Fibroblast of lung (primary cell): ENCODE measurements at regions not wholly inside any gene's neighbourhood (a gene's known extent, or its start where the extent isn't known, plus 50 kb on each side); places are given as distances from the start of the nearest gene placed in this dataset.

ENCODE experiments used
- DNase-seq, 2 donors: peaks; one replicate each; pipeline versions ENCODE4 v3.0.0 to v3.0.0-alpha.2; 2010; ENCODE audit warnings: low read depth in 2 of 2
- H2AFZ ChIP-seq: 2 replicates; pipeline ENCODE4 v1.5.1; 2012; ENCODE audit warnings: low read length, control low read depth, inconsistent platforms
- H3K27ac ChIP-seq: 2 replicates; pipeline ENCODE4 v1.5.1; 2011; ENCODE audit warnings: low read length, control low read depth; ENCODE audit not compliant: insufficient read depth
- H3K27me3 ChIP-seq: 2 replicates; pipeline ENCODE4 v1.5.1; 2011; ENCODE audit warnings: mild to moderate bottlenecking, low read length; ENCODE audit not compliant: control insufficient read depth, insufficient read depth
- H3K36me3 ChIP-seq: 2 replicates; pipeline ENCODE4 v1.5.1; 2011; ENCODE audit warnings: low read length; ENCODE audit not compliant: control insufficient read depth, insufficient read depth
- H3K4me1 ChIP-seq: 2 replicates; pipeline ENCODE4 v1.5.1; 2011; ENCODE audit warnings: low read length; ENCODE audit not compliant: control insufficient read depth, insufficient read depth; ENCODE audit errors: extremely low read depth
- H3K4me2 ChIP-seq: 2 replicates; pipeline ENCODE4 v1.5.1; 2011; ENCODE audit warnings: low read length, control low read depth; ENCODE audit not compliant: insufficient read depth; ENCODE audit errors: extremely low read depth
- H3K4me3 ChIP-seq, 4 experiments: fragments of 200-600 bp in 1 of 4; sonication (generic) in 1 of 4; replicated peaks in 1 of 4; 2 replicates each; pipeline ENCODE4 v1.5.1; 2011 to 2016; ENCODE audit warnings: low read length in 4 of 4, low read depth in 3 of 4, mild to moderate bottlenecking in 3 of 4, control low read depth in 2 of 4, inconsistent platforms in 1 of 4, mixed read lengths in 1 of 4; ENCODE audit not compliant: insufficient read depth in 1 of 4; ENCODE audit errors: control extremely low read depth in 1 of 4
- H3K79me2 ChIP-seq: 2 replicates; pipeline ENCODE4 v1.5.1; 2012; ENCODE audit warnings: mild to moderate bottlenecking, low read length, inconsistent platforms; ENCODE audit not compliant: control insufficient read depth, insufficient read depth
- H3K9ac ChIP-seq: 2 replicates; pipeline ENCODE4 v1.5.1; 2011; ENCODE audit warnings: mild to moderate bottlenecking, low read length, control low read depth; ENCODE audit not compliant: insufficient read depth
- H3K9me3 ChIP-seq: 2 replicates; pipeline ENCODE4 v1.5.1; 2012; ENCODE audit warnings: low read depth, low read length; ENCODE audit not compliant: control insufficient read depth, insufficient read depth
- H4K20me1 ChIP-seq: 2 replicates; pipeline ENCODE4 v1.5.1; 2011; ENCODE audit warnings: low read length; ENCODE audit not compliant: control insufficient read depth, insufficient read depth; ENCODE audit errors: extremely low read depth
- CTCF ChIP-seq, 2 donors: IDR thresholded peaks in 1 of 2; conservative IDR thresholded peaks in 1 of 2; 1 replicate in 1 of 2; 2 replicates in 1 of 2; pipeline ENCODE4 v1.5.1; 2011 to 2012; ENCODE audit warnings: low read length in 2 of 2, control low read depth in 1 of 2, inconsistent platforms in 1 of 2, low read depth in 1 of 2, mild to moderate bottlenecking in 1 of 2
- EZH2 ChIP-seq: IDR thresholded peaks from 2 replicates; pipeline ENCODE4 v1.5.1; 2012; ENCODE audit warnings: low read length, control low read depth, mild to moderate bottlenecking; ENCODE audit errors: missing control alignments

- H3K79me2 ChIP-seq, result peaks cover 80% of the 10 kb centered on the region
- no peaks in the 10 kb centered on the region for H3K9me3 ChIP-seq
- H3K4me1 ChIP-seq, result peaks cover 39% of the 10 kb centered on the region
- no peaks in the 10 kb centered on the region for H3K27me3 ChIP-seq
- H3K4me2 ChIP-seq, result no peak overlapping the region
- no peak overlapping the region for H3K9ac ChIP-seq
- no peak overlapping the region for H3K4me3 ChIP-seq
- DNase-seq, result no peak
- H2AFZ ChIP-seq, result no peak overlapping the region
- peaks cover 6% of the 10 kb centered on the region for H4K20me1 ChIP-seq
- H3K27ac ChIP-seq, result no peak overlapping the region
- TF ChIP-seq EZH2 (no peak), CTCF (conservative IDR thresholded peaks at IDR 0.05 in 1 of 2, IDR thresholded peaks at IDR 0.05 in 1 of 2; ENCODE audit: low read depth in 1 of 2, low read length in 2 of 2) (no peak)
- no peaks in the 10 kb centered on the region for H3K36me3 ChIP-seq
Observed at GRCh38 chr1:201764166-201764565, 64.8 kb upstream of the IPO9 start.

- Histone ChIP-seq H3K79me2 (peaks cover 81% of the 10 kb centered on the region), H3K4me1 (peaks cover 37% of the 10 kb centered on the region), H2AFZ (no peak overlapping the region), H3K4me2 (no peak overlapping the region), H3K4me3 (no peak overlapping the region), H3K27ac (no peak overlapping the region), H3K27me3 (no peaks in the 10 kb centered on the region), H3K9ac (no peak overlapping the region), H3K9me3 (no peaks in the 10 kb centered on the region), H4K20me1 (peaks cover 5% of the 10 kb centered on the region), H3K36me3 (no peaks in the 10 kb centered on the region)
- TF ChIP-seq EZH2, result no peak
- TF ChIP-seq CTCF (conservative IDR thresholded peaks at IDR 0.05 in 1 of 2, IDR thresholded peaks at IDR 0.05 in 1 of 2; ENCODE audit: low read depth in 1 of 2, low read length in 2 of 2), result no peak
- DNase-seq, result no peak
Observed at GRCh38 chr1:201764579-201764978, 64.4 kb upstream of the IPO9 start.

- Histone ChIP-seq H2AFZ (no peak overlapping the region), H3K36me3 (no peaks in the 10 kb centered on the region), H3K27ac (no peak overlapping the region), H3K9me3 (no peaks in the 10 kb centered on the region), H3K79me2 (peaks cover 80% of the 10 kb centered on the region), H3K4me3 (no peak overlapping the region), H3K4me1 (peaks cover 25% of the 10 kb centered on the region), H4K20me1 (peaks cover 5% of the 10 kb centered on the region), H3K9ac (no peak overlapping the region), H3K4me2 (peak overlapping the region; percentile 21), H3K27me3 (no peaks in the 10 kb centered on the region)
- TF ChIP-seq EZH2, result no peak
- TF ChIP-seq CTCF (conservative IDR thresholded peaks at IDR 0.05 in 1 of 2, IDR thresholded peaks at IDR 0.05 in 1 of 2; ENCODE audit: low read depth in 1 of 2, low read length in 2 of 2), result no peak
- DNase-seq, result peak; percentile 96 to 99
Observed at GRCh38 chr1:201766131-201766866, 62.7 kb upstream of the IPO9 start.
